Neural progenitor cell (in vitro differentiated cells): ENCODE measurements at regions not wholly inside any gene's neighbourhood (a gene's known extent, or its start where the extent isn't known, plus 50 kb on each side); places are given as distances from the start of the nearest gene placed in this dataset.

Source experiments
- DNase-seq: peaks from one replicate; pipeline ENCODE4 v3.0.0-alpha.2; 2016; ENCODE audit warnings: low spot score
- H2AFZ ChIP-seq: fragments of 200-600 bp; sonication (generic); replicated peaks from 2 replicates; pipeline ENCODE4 v1.6.1; 2016; ENCODE audit warnings: antibody characterized with exemption
- H3F3A ChIP-seq: fragments of 200-600 bp; sonication (generic); 2 replicates; pipeline ENCODE4 v1.6.1; 2016; ENCODE audit warnings: antibody characterized with exemption, low read depth
- H3K27ac ChIP-seq: fragments of 200-600 bp; sonication (generic); 2 replicates; pipeline ENCODE4 v1.5.1; 2016; ENCODE audit warnings: mild to moderate bottlenecking
- H3K27me3 ChIP-seq: fragments of 200-600 bp; sonication (generic); 2 replicates; pipeline ENCODE4 v1.6.1; 2016; ENCODE audit warnings: mild to moderate bottlenecking, moderate library complexity
- H3K36me3 ChIP-seq: fragments of 200-600 bp; sonication (generic); 2 replicates; pipeline ENCODE4 v1.5.1; 2016
- H3K4me1 ChIP-seq: fragments of 200-600 bp; sonication (generic); 2 replicates; pipeline ENCODE4 v1.6.1; 2016; ENCODE audit warnings: mixed run types
- H3K4me2 ChIP-seq: fragments of 200-600 bp; sonication (generic); 2 replicates; pipeline ENCODE4 v1.6.1; 2016
- H3K4me3 ChIP-seq: fragments of 200-600 bp; sonication (generic); 2 replicates; pipeline ENCODE4 v1.5.1; 2016
- H3K79me2 ChIP-seq: fragments of 200-600 bp; sonication (generic); 2 replicates; pipeline ENCODE4 v1.6.1; 2016; ENCODE audit warnings: low read depth
- H3K9ac ChIP-seq: fragments of 200-600 bp; sonication (generic); 2 replicates; pipeline ENCODE4 v1.6.1; 2016
- H3K9me3 ChIP-seq: fragments of 200-600 bp; sonication (generic); 2 replicates; pipeline ENCODE4 v1.5.1; 2016; ENCODE audit warnings: low read depth
- H4K20me1 ChIP-seq: fragments of 200-600 bp; sonication (generic); 2 replicates; pipeline ENCODE4 v1.6.1; 2016; ENCODE audit warnings: low read depth
- H3K27ac Mint-ChIP-seq: 3 replicates; pipeline ENCODE4 v1.8.0; 2021; ENCODE audit warnings: mixed read lengths
- H3K27me3 Mint-ChIP-seq: 2 replicates; pipeline ENCODE4 v1.8.0; 2022; ENCODE audit warnings: low read depth, mild to moderate bottlenecking, inconsistent platforms, moderate library complexity, mixed read lengths; ENCODE audit not compliant: insufficient read depth
- H3K36me3 Mint-ChIP-seq: 3 replicates; pipeline ENCODE4 v1.8.0; 2021; ENCODE audit warnings: mixed read lengths
- H3K4me1 Mint-ChIP-seq: 3 replicates; pipeline ENCODE4 v1.8.0; 2021; ENCODE audit warnings: mixed read lengths
- H3K4me3 Mint-ChIP-seq: 3 replicates; pipeline ENCODE4 v1.8.0; 2021; ENCODE audit warnings: mild to moderate bottlenecking, moderate library complexity, mixed read lengths
- H3K9me3 Mint-ChIP-seq: 3 replicates; pipeline ENCODE4 v1.8.0; 2020; ENCODE audit warnings: mixed read lengths
- CTCF ChIP-seq: fragments of 200-600 bp; sonication (generic); IDR thresholded peaks from 2 replicates; pipeline ENCODE4 v1.5.1; 2017; ENCODE audit warnings: antibody characterized with exemption, mild to moderate bottlenecking
- EZH2 ChIP-seq: fragments of 200-600 bp; sonication (generic); IDR thresholded peaks from 2 replicates; pipeline ENCODE4 v1.6.1; 2017; ENCODE audit warnings: antibody characterized with exemption, mild to moderate bottlenecking, moderate library complexity
- EZH2phosphoT487 ChIP-seq: fragments of 200-600 bp; sonication (generic); IDR thresholded peaks from 2 replicates; pipeline ENCODE4 v1.6.1; 2017; ENCODE audit warnings: antibody characterized with exemption

GRCh38 chr16:59743504-59743903 lies 1009.4 kb upstream of the GOT2 start:
- Histone ChIP-seq H3K4me1 (no peaks in the 10 kb centered on the region), H4K20me1 (no peaks in the 10 kb centered on the region), H3K9ac (no peak overlapping the region), H3F3A (no peaks in the 10 kb centered on the region), H3K4me3 (no peak overlapping the region), H2AFZ (no peak overlapping the region), H3K9me3 (no peaks in the 10 kb centered on the region), H3K36me3 (no peaks in the 10 kb centered on the region), H3K27me3 (no peaks in the 10 kb centered on the region), H3K4me2 (no peak overlapping the region), H3K27ac (no peak overlapping the region), H3K79me2 (no peaks in the 10 kb centered on the region)
- Mint-ChIP-seq H3K27me3 (no peaks in the 10 kb centered on the region), H3K4me1 (peaks cover 3% of the 10 kb centered on the region), H3K4me3 (no peak overlapping the region), H3K27ac (no peak overlapping the region), H3K36me3 (no peaks in the 10 kb centered on the region), H3K9me3 (no peaks in the 10 kb centered on the region)
- DNase-seq: no peak
- TF ChIP-seq EZH2: no peak
- no peak for TF ChIP-seq CTCF
- TF ChIP-seq EZH2phosphoT487: no peak

- Histone ChIP-seq H3K9me3 (no peaks in the 10 kb centered on the region), H3K79me2 (no peaks in the 10 kb centered on the region), H4K20me1 (no peaks in the 10 kb centered on the region), H3F3A (no peaks in the 10 kb centered on the region), H3K27ac (no peak overlapping the region), H3K27me3 (no peaks in the 10 kb centered on the region), H2AFZ (no peak overlapping the region), H3K36me3 (no peaks in the 10 kb centered on the region), H3K9ac (no peak overlapping the region), H3K4me2 (no peak overlapping the region), H3K4me3 (no peak overlapping the region), H3K4me1 (no peaks in the 10 kb centered on the region)
- Mint-ChIP-seq H3K27ac (no peak overlapping the region), H3K4me1 (peaks cover 11% of the 10 kb centered on the region), H3K4me3 (no peak overlapping the region), H3K9me3 (peaks cover 2% of the 10 kb centered on the region), H3K27me3 (peaks cover 3% of the 10 kb centered on the region), H3K36me3 (no peaks in the 10 kb centered on the region)
- no peak for DNase-seq
- TF ChIP-seq EZH2: no peak
- TF ChIP-seq EZH2phosphoT487: no peak
- no peak for TF ChIP-seq CTCF
These were observed 1006.7 kb upstream of the GOT2 start for GRCh38 chr16:59740858-59741257.

- Mint-ChIP-seq H3K9me3 (peaks cover 2% of the 10 kb centered on the region), H3K27me3 (peaks cover 6% of the 10 kb centered on the region), H3K36me3 (no peaks in the 10 kb centered on the region), H3K27ac (no peak overlapping the region), H3K4me3 (no peak overlapping the region), H3K4me1 (peaks cover 11% of the 10 kb centered on the region)
- Histone ChIP-seq H3K36me3 (no peaks in the 10 kb centered on the region), H3K9ac (no peak overlapping the region), H3K4me1 (no peaks in the 10 kb centered on the region), H3K4me2 (no peak overlapping the region), H3K27me3 (no peaks in the 10 kb centered on the region), H3K79me2 (no peaks in the 10 kb centered on the region), H3K9me3 (no peaks in the 10 kb centered on the region), H3K27ac (no peak overlapping the region), H4K20me1 (no peaks in the 10 kb centered on the region), H3F3A (no peaks in the 10 kb centered on the region), H2AFZ (no peak overlapping the region), H3K4me3 (no peak overlapping the region)
- no peak for DNase-seq
- TF ChIP-seq EZH2phosphoT487 (no peak), EZH2 (no peak), CTCF (no peak)
These were observed 1003.2 kb upstream of the GOT2 start for GRCh38 chr16:59737274-59737673.

GRCh38 chr16:59733321-59733720 lies 999.2 kb upstream of the GOT2 start:
- no peaks in the 10 kb centered on the region for H3K36me3 ChIP-seq
- H3K4me1 Mint-ChIP-seq: peaks cover 11% of the 10 kb centered on the region
- H3K4me3 Mint-ChIP-seq: no peak overlapping the region
- H3K4me2 ChIP-seq: no peak overlapping the region
- DNase-seq: no peak
- peaks cover 10% of the 10 kb centered on the region for H3K27me3 Mint-ChIP-seq
- H3K36me3 Mint-ChIP-seq: no peaks in the 10 kb centered on the region
- H3K9ac ChIP-seq: no peak overlapping the region
- H3F3A ChIP-seq: no peaks in the 10 kb centered on the region
- H4K20me1 ChIP-seq: no peaks in the 10 kb centered on the region
- TF ChIP-seq EZH2 (no peak), CTCF (no peak), EZH2phosphoT487 (no peak)
- H3K9me3 ChIP-seq: no peaks in the 10 kb centered on the region
- H3K27me3 ChIP-seq: no peaks in the 10 kb centered on the region
- H3K4me3 ChIP-seq: no peak overlapping the region
- no peak overlapping the region for H3K27ac Mint-ChIP-seq
- H3K9me3 Mint-ChIP-seq: peaks cover 12% of the 10 kb centered on the region
- H3K4me1 ChIP-seq: no peaks in the 10 kb centered on the region
- H2AFZ ChIP-seq: no peak overlapping the region
- no peaks in the 10 kb centered on the region for H3K79me2 ChIP-seq
- no peak overlapping the region for H3K27ac ChIP-seq
